Karpas-422 (cell line): ENCODE measurements at regions not wholly inside any gene's neighbourhood (a gene's known extent, or its start where the extent isn't known, plus 50 kb on each side); places are given as distances from the start of the nearest gene placed in this dataset.

Experiments
- DNase-seq: peaks from one replicate; pipeline ENCODE4 v3.0.0-alpha.2; 2015
- H2AFZ ChIP-seq: fragments of 200-600 bp; sonication (generic); 2 replicates; pipeline ENCODE4 v1.6.1; 2014; ENCODE audit warnings: antibody characterized with exemption, low read length, mixed read lengths
- H3K27ac ChIP-seq: fragments of 200-600 bp; sonication (generic); 2 replicates; pipeline ENCODE4 v1.5.1; 2014; ENCODE audit warnings: mild to moderate bottlenecking, low read length, moderate library complexity
- H3K27me3 ChIP-seq: fragments of 200-600 bp; sonication (generic); 2 replicates; pipeline ENCODE4 v1.6.1; 2014; ENCODE audit warnings: low read length, mixed read lengths
- H3K36me3 ChIP-seq: fragments of 200-600 bp; sonication (generic); 2 replicates; pipeline ENCODE4 v1.6.1; 2014; ENCODE audit warnings: low read length, mixed read lengths; ENCODE audit not compliant: insufficient read depth
- H3K4me1 ChIP-seq: fragments of 200-600 bp; sonication (generic); 2 replicates; pipeline ENCODE4 v1.6.1; 2014; ENCODE audit warnings: mild to moderate bottlenecking, low read length, mixed read lengths
- H3K4me2 ChIP-seq: fragments of 200-600 bp; sonication (generic); 2 replicates; pipeline ENCODE4 v1.6.1; 2014; ENCODE audit warnings: low read length, low read depth, mild to moderate bottlenecking; ENCODE audit not compliant: poor library complexity, severe bottlenecking
- H3K4me3 ChIP-seq: fragments of 200-600 bp; sonication (generic); 2 replicates; pipeline ENCODE4 v1.5.1; 2014; ENCODE audit warnings: mild to moderate bottlenecking, antibody characterized with exemption, low read length, mixed read lengths
- H3K79me2 ChIP-seq: fragments of 200-600 bp; sonication (generic); 2 replicates; pipeline ENCODE4 v1.6.1; 2014; ENCODE audit warnings: mild to moderate bottlenecking, low read length, mixed read lengths
- H3K9ac ChIP-seq: fragments of 200-600 bp; sonication (generic); 2 replicates; pipeline ENCODE4 v1.6.0; 2014; ENCODE audit warnings: low read length
- H3K9me2 ChIP-seq: fragments of 200-600 bp; sonication (generic), shearing (Covaris generic); replicated peaks from 2 replicates; pipeline ENCODE4 v1.6.0; 2014; ENCODE audit warnings: mild to moderate bottlenecking, low read length, moderate library complexity; ENCODE audit not compliant: insufficient read depth
- H3K9me3 ChIP-seq: fragments of 300-700, 200-600 bp; sonication (generic); 2 replicates; pipeline ENCODE4 v1.6.1; 2014; ENCODE audit warnings: low read length, mixed read lengths
- H4K20me1 ChIP-seq: fragments of 200-600 bp; sonication (generic); 2 replicates; pipeline ENCODE4 v1.6.1; 2014; ENCODE audit warnings: mild to moderate bottlenecking, antibody characterized with exemption, low read length, low read depth; ENCODE audit not compliant: insufficient read depth

DNA sequence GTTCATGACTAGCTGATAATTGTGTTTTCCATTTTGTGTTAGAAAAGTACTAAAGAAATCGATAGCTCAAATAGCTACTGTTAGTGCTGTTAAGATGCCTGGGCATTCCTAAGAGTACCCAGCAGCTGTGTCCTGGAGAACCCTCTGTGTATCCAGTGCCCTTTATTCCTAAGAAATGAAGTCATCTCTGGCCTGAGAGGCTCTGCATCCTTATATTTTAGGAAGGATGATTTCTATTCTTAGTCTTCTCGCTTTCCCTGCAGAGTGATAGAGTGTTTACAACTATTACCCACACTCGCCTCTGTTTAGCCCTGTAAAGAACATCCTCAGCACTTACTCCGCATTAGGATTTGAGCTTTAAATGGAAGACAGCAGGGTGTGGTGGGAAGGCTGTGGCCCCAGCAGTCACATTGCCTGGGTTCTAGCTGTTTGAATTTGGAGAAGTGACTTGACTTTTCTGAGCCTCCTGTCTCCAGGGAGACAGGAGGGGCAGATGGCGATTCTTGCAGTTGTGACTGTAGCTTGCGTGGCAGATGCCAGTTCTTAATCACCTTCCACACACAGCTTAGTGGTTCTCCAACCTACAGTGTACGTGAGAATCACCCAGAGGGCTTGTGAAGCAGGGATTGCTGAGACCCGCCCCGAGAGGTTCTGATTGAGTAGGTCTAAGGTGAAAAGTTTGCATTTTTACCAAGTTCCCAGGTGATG is 177.2 kb upstream of the PITX1 start:
- H3K9me2 ChIP-seq: no peaks in the 10 kb centered on the region

DNA sequence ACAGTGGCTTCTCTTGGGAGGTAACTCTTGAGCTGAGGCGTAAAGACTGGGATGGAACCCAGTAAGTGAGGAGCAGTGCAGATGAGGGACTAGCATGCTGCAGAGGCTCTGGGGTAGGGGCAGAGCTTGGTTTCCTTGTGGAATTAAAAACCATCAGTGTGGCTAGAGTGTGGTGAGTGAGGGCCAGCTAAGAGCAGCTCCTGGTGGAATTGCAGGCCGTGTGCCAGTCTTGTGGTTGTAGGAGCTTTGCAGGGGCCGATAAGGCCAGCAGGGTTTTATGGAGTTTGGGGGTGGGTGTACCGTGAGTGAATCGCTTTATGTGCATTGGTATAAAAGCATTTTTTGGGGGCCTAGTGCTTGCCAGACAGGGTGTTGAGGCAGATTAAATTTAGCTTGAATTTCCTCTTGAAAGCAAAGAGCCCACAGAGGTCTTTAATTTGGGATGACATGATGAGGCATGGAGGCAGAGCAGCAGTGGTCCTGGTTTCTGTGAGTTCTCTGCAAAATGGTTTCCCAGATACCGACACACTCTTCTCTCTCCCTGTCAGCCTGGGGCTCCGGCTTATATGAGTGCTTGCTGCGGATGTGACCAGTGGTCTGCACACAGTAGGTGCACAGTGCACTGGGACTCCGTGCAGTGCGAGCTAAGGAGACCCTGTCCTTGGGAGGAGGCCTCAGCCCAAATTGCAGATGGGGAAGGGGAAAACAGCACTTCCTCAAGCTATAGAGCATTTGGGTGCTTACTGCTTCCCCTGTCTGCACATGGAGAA is 176.4 kb upstream of the PITX1 start:
- DNase-seq: no peak
- no peaks in the 10 kb centered on the region for H3K9me3 ChIP-seq
- no peaks in the 10 kb centered on the region for H3K9me2 ChIP-seq
- no peaks in the 10 kb centered on the region for H3K36me3 ChIP-seq
- H3K79me2 ChIP-seq: no peaks in the 10 kb centered on the region
- H3K27ac ChIP-seq: no peak overlapping the region
- no peak overlapping the region for H3K4me3 ChIP-seq
- H3K4me2 ChIP-seq: no peak overlapping the region
- H4K20me1 ChIP-seq: 0 out of 2 replicates have a peak, but pooled peaks cover 4% of the 10 kb centered on the region
- no peaks in the 10 kb centered on the region for H3K27me3 ChIP-seq
- no peak overlapping the region for H2AFZ ChIP-seq
- peaks cover 42% of the 10 kb centered on the region for H3K4me1 ChIP-seq
- H3K9ac ChIP-seq: no peak overlapping the region

More for the DNA sequence above, 177.2 kb upstream of the PITX1 start:
- Histone ChIP-seq H2AFZ (no peak overlapping the region), H3K27ac (no peak overlapping the region), H3K4me1 (peaks cover 35% of the 10 kb centered on the region), H3K36me3 (no peaks in the 10 kb centered on the region), H3K4me2 (peak overlapping the region; percentile 4), H4K20me1 (0 out of 2 replicates have a peak, but pooled peaks cover 4% of the 10 kb centered on the region), H3K9ac (no peak overlapping the region), H3K9me3 (no peaks in the 10 kb centered on the region), H3K27me3 (no peaks in the 10 kb centered on the region), H3K79me2 (no peaks in the 10 kb centered on the region), H3K4me3 (no peak overlapping the region)
- DNase-seq: no peak

GRCh38 chr5:135208903-135209721 is 175.1 kb upstream of the PITX1 start:
- Histone ChIP-seq H3K9me2 (no peaks in the 10 kb centered on the region), H3K79me2 (no peaks in the 10 kb centered on the region), H3K9me3 (no peaks in the 10 kb centered on the region), H4K20me1 (no peaks in the 10 kb centered on the region), H3K9ac (no peak overlapping the region), H3K27ac (no peak overlapping the region), H3K4me3 (no peak overlapping the region), H3K4me1 (peaks cover 46% of the 10 kb centered on the region), H3K36me3 (no peaks in the 10 kb centered on the region), H2AFZ (no peak overlapping the region), H3K4me2 (no peak overlapping the region), H3K27me3 (no peaks in the 10 kb centered on the region)
- DNase-seq: no peak

DNA sequence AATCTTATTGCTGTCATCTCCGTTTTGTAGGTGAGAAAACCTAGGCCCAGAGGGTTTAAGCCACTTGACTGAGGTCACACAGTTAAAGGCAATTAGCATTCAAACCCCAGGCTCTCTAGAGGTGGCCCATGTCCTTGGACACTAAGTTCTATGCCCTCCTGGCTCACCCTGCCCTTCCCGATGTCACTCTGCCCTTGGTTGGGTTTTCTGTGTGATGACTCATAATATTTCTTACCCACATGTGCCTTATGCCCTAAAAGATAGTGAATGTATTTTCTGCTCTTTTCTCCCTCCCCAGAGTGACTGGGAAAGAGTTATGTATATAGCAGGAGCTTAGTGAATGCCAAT is 174.5 kb upstream of the PITX1 start:
- Histone ChIP-seq H3K9me2 (no peaks in the 10 kb centered on the region), H3K9ac (no peak overlapping the region), H3K27ac (no peak overlapping the region), H3K79me2 (no peaks in the 10 kb centered on the region), H3K27me3 (no peaks in the 10 kb centered on the region), H3K4me1 (peaks cover 48% of the 10 kb centered on the region), H4K20me1 (no peaks in the 10 kb centered on the region), H3K4me2 (no peak overlapping the region), H3K36me3 (no peaks in the 10 kb centered on the region), H2AFZ (no peak overlapping the region), H3K4me3 (no peak overlapping the region), H3K9me3 (no peaks in the 10 kb centered on the region)
- no peak for DNase-seq

- H3K79me2 ChIP-seq: no peaks in the 10 kb centered on the region
- no peaks in the 10 kb centered on the region for H3K9me3 ChIP-seq
- peaks cover 42% of the 10 kb centered on the region for H3K4me1 ChIP-seq
- no peaks in the 10 kb centered on the region for H3K9me2 ChIP-seq
- no peaks in the 10 kb centered on the region for H4K20me1 ChIP-seq
- H2AFZ ChIP-seq: no peak overlapping the region
- DNase-seq: no peak
- no peak overlapping the region for H3K9ac ChIP-seq
- no peak overlapping the region for H3K4me2 ChIP-seq
- no peaks in the 10 kb centered on the region for H3K27me3 ChIP-seq
- H3K4me3 ChIP-seq: no peak overlapping the region
- no peaks in the 10 kb centered on the region for H3K36me3 ChIP-seq
- H3K27ac ChIP-seq: no peak overlapping the region
Measured at GRCh38 chr5:135207866-135208265, 173.8 kb upstream of the PITX1 start.

DNA sequence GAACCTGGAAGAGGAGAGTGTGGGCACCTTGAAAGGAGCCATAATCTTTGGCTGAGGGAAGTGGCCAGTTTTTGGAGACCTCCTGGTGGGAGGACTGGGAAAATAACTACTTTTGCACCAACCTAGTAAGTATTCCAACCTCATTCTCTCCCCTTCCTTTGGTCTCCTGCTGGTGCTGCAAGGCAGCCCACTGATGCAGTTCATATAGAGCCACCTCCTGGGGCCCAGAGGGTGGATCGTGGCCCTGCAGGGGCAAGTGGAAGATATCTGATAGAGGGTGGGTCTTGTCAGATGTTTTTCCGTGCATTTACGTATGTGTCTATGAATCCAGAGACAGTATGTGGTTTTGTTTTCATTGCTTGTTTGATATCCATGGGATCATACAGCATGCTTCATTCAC is 172.8 kb upstream of the PITX1 start:
- Histone ChIP-seq H3K9me2 (no peaks in the 10 kb centered on the region), H3K9me3 (no peaks in the 10 kb centered on the region), H3K79me2 (no peaks in the 10 kb centered on the region), H3K4me2 (no peak overlapping the region), H3K27ac (no peak overlapping the region), H3K4me1 (peaks cover 32% of the 10 kb centered on the region), H4K20me1 (no peaks in the 10 kb centered on the region), H3K9ac (no peak overlapping the region), H3K4me3 (no peak overlapping the region), H2AFZ (no peak overlapping the region), H3K36me3 (no peaks in the 10 kb centered on the region), H3K27me3 (no peaks in the 10 kb centered on the region)
- no peak for DNase-seq

DNA sequence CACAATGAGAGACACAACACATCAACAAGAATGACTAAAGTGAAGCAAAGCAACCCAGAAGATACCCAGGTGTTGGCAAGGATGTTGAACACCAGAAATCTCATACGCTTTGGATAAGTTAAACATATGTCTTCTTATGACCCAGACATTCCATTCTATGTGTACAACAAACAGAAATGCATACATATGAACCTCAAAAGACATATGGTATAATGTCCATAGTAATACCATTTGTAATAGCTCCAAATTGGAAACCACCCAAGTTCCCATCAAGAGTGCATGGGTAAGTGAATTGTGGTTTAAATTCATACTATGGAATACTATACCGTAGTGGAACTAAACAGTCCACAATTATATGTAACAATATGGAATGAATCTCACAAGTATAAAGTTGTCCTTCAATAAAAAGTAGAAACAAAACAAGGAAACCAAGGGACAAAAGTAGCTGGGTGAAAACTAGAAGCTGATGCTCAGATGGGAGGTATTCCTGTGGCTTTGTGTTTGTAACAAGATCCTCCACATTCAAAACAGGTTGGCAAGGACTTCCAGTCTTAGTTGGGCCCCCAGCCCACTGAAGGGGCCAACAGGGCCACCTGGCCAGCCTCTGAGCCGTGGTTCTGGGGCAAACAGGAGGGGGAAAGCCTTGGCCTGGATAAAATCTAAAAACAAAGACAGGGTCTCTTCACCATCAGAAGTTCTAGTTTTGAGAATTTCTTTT is 171.8 kb upstream of the PITX1 start:
- no peak for DNase-seq
- H3K36me3 ChIP-seq: no peaks in the 10 kb centered on the region
- no peaks in the 10 kb centered on the region for H4K20me1 ChIP-seq
- H3K27me3 ChIP-seq: no peaks in the 10 kb centered on the region
- H2AFZ ChIP-seq: no peak overlapping the region
- H3K27ac ChIP-seq: no peak overlapping the region
- no peaks in the 10 kb centered on the region for H3K9me3 ChIP-seq
- H3K79me2 ChIP-seq: no peaks in the 10 kb centered on the region
- no peak overlapping the region for H3K9ac ChIP-seq
- H3K9me2 ChIP-seq: no peaks in the 10 kb centered on the region
- H3K4me2 ChIP-seq: no peak overlapping the region
- H3K4me1 ChIP-seq: peaks cover 25% of the 10 kb centered on the region
- H3K4me3 ChIP-seq: no peak overlapping the region
